GM12878 (cell line): ENCODE measurements at regions not wholly inside any gene's neighbourhood (a gene's known extent, or its start where the extent isn't known, plus 50 kb on each side); places are given as distances from the start of the nearest gene placed in this dataset.

ENCODE experiments used
- ATAC-seq: fragments of 200-7000 bp; cut with Tn5 transposase; 3 replicates; pipeline ENCODE4 v1.9.1; 2020; ENCODE audit warnings: mild to moderate bottlenecking, moderate library complexity
- BruUV-seq: library from RNA; stranded (reverse); fragments of 400-500 nt; replicated peaks from 2 replicates; lab custom pipeline; 2021; lab: Mats Ljungman, UMichigan
- CTCF ChIA-PET: fragments of 300-600 bp; sonication (Branson Sonifier 250); formaldehyde crosslinking; extraction: SDS; loops from one replicate; lab custom pipeline; 2021; ENCODE audit warnings: inconsistent platforms; lab: Yijun Ruan, JAX
- POLR2A ChIA-PET: fragments of 350-600 bp; formaldehyde crosslinking; extraction: SDS; loops from one replicate; lab custom pipeline; 2021; ENCODE audit warnings: inconsistent platforms; lab: Charles Lee
- RAD21 ChIA-PET: fragments of 300-600 bp; sonication (Branson Sonifier 250); formaldehyde crosslinking; loops from one replicate; lab custom pipeline; 2023; ENCODE audit warnings: antibody characterized with exemption; ENCODE audit not compliant: unreplicated experiment; lab: Charles Lee
- SMC1A ChIA-PET: fragments of 300-600 bp; sonication (Branson Sonifier 250); formaldehyde crosslinking; loops from one replicate; lab custom pipeline; 2023; ENCODE audit not compliant: unreplicated experiment, uncharacterized antibody; lab: Charles Lee
- DNase-seq: peaks from one replicate; pipeline ENCODE4 v3.0.0-alpha.2; 2011; ENCODE audit warnings: low read depth, low spot score
- FAIRE-seq: peaks from 3 replicates; lab custom pipeline; 2011; peaks lifted over from hg19 to GRCh38; lab: Jason Lieb, UNC
- H2AFZ ChIP-seq: 2 replicates; pipeline ENCODE4 v1.6.0; 2011; ENCODE audit warnings: low read depth, low read length, control low read depth; ENCODE audit not compliant: control insufficient read depth
- H3K27ac ChIP-seq: 2 replicates; pipeline ENCODE4 v1.5.1; 2011; ENCODE audit warnings: control low read depth; ENCODE audit not compliant: control insufficient read depth, insufficient read depth
- H3K27me3 ChIP-seq, 2 experiments: replicated peaks in 1 of 2; 2 replicates each; pipeline versions ENCODE4 v1.6.0 to v1.6.1; 2011; ENCODE audit warnings: low read length in 1 of 2; ENCODE audit not compliant: control insufficient read depth in 2 of 2, insufficient read depth in 2 of 2
- H3K36me3 ChIP-seq, 2 experiments: 2 replicates each; pipeline ENCODE4 v1.5.1; 2011; ENCODE audit warnings: low read length in 1 of 2; ENCODE audit not compliant: control insufficient read depth in 2 of 2, insufficient read depth in 2 of 2
- H3K4me1 ChIP-seq: 2 replicates; pipeline ENCODE4 v1.6.1; 2011; ENCODE audit warnings: mild to moderate bottlenecking, low read length, moderate library complexity, mixed read lengths; ENCODE audit not compliant: control insufficient read depth, insufficient read depth
- H3K4me2 ChIP-seq: 2 replicates; pipeline ENCODE4 v1.6.0; 2011; ENCODE audit warnings: control low read depth; ENCODE audit not compliant: control insufficient read depth, insufficient read depth
- H3K4me3 ChIP-seq: fragments of 200-600 bp; sonication (generic); 2 replicates; pipeline ENCODE4 v1.5.1; 2016
- H3K79me2 ChIP-seq: 2 replicates; pipeline ENCODE4 v1.6.0; 2011; ENCODE audit warnings: low read length; ENCODE audit not compliant: control insufficient read depth, insufficient read depth
- H3K9ac ChIP-seq: 2 replicates; pipeline ENCODE4 v1.8.0; 2011; ENCODE audit warnings: low read length, control low read depth, mixed read lengths; ENCODE audit not compliant: control insufficient read depth, insufficient read depth
- H3K9me3 ChIP-seq: replicated peaks from 3 replicates; pipeline ENCODE4 v1.5.1; 2011; ENCODE audit warnings: mild to moderate bottlenecking, low read length; ENCODE audit not compliant: control insufficient read depth, insufficient read depth
- H4K20me1 ChIP-seq: 2 replicates; pipeline ENCODE4 v1.6.0; 2011; ENCODE audit not compliant: control insufficient read depth, insufficient read depth
- ASH2L ChIP-seq: fragments of 300-600, 200-600 bp; sonication (generic); IDR thresholded peaks from 2 replicates; pipeline ENCODE4 v1.6.1; 2017; ENCODE audit warnings: low read depth, mild to moderate bottlenecking, borderline replicate concordance
- ATF2 ChIP-seq: IDR thresholded peaks from 2 replicates; pipeline ENCODE4 v1.6.1; 2012; ENCODE audit warnings: low read length, inconsistent platforms
- CHD4 ChIP-seq: fragments of 200-600 bp; sonication (generic); IDR thresholded peaks from 2 replicates; pipeline ENCODE4 v1.6.1; 2016; ENCODE audit warnings: mild to moderate bottlenecking
- CREM ChIP-seq: IDR thresholded peaks from 2 replicates; pipeline ENCODE4 v1.6.1; 2014; ENCODE audit warnings: antibody characterized with exemption, low read depth
- EED ChIP-seq: sonication (generic); IDR thresholded peaks from 2 replicates; pipeline ENCODE4 v1.6.1; 2016; ENCODE audit warnings: antibody characterized with exemption, low read depth
- ESRRA ChIP-seq: IDR thresholded peaks from 2 replicates; pipeline ENCODE4 v1.6.1; 2012; ENCODE audit warnings: mild to moderate bottlenecking, low read length, improper control_type of control experiment
- HCFC1 ChIP-seq: fragments of 150-350 bp; IDR thresholded peaks from 2 replicates; pipeline ENCODE4 v1.6.1; 2014; ENCODE audit warnings: low read length
- HDAC2 ChIP-seq: fragments of 200-600 bp; sonication (generic); IDR thresholded peaks from 2 replicates; pipeline ENCODE4 v1.6.1; 2017
- IKZF1 ChIP-seq: fragments of 450-650 bp; conservative IDR thresholded peaks from 2 replicates; pipeline ENCODE4 v1.6.1; 2017; ENCODE audit warnings: antibody characterized with exemption, mild to moderate bottlenecking
- KLF5 ChIP-seq: fragments of 450-650 bp; IDR thresholded peaks from 2 replicates; pipeline ENCODE4 v1.6.1; 2014; ENCODE audit warnings: mild to moderate bottlenecking; ENCODE audit not compliant: partially characterized antibody
- PKNOX1 ChIP-seq: fragments of 450-650 bp; IDR thresholded peaks from 2 replicates; pipeline ENCODE4 v1.6.1; 2016; ENCODE audit warnings: mild to moderate bottlenecking
- POLR2AphosphoS5 ChIP-seq: IDR thresholded peaks from 2 replicates; pipeline ENCODE4 v1.6.1; 2011; ENCODE audit warnings: mild to moderate bottlenecking, low read length, inconsistent platforms
- RB1 ChIP-seq: fragments of 450-650 bp; formaldehyde crosslinking; IDR thresholded peaks from 2 replicates; pipeline ENCODE4 v1.6.1; 2017; ENCODE audit warnings: mild to moderate bottlenecking, borderline replicate concordance
- SIN3A ChIP-seq: IDR thresholded peaks from 2 replicates; pipeline ENCODE4 v1.6.1; 2012; ENCODE audit warnings: low read depth, low read length, improper control_type of control experiment
- STAT3 ChIP-seq: IDR thresholded peaks from 2 replicates; pipeline ENCODE4 v1.6.1; 2011; ENCODE audit warnings: low read depth, low read length, improper control_type of control experiment
- SUZ12 ChIP-seq: fragments of 200-600 bp; sonication (generic); IDR thresholded peaks from one replicate; pipeline ENCODE4 v1.6.1; 2018; ENCODE audit warnings: antibody characterized with exemption, mild to moderate bottlenecking; ENCODE audit not compliant: unreplicated experiment
- WGBS: methylation state at CpG from one replicate; pipeline ENCODE4 v1.1.6; 2016; ENCODE audit warnings: low lambda C conversion rate; ENCODE audit not compliant: insufficient replicate concordance, insufficient coverage; ENCODE audit errors: missing lambda C conversion rate; 5-methylcytosine and 5-hydroxymethylcytosine counted together
- in situ Hi-C: fragments of 300-500 bp; cut with MboI; formaldehyde crosslinking; loops from 9 replicates; pipeline ENCODE4 v1.14.3; 2018; ENCODE audit warnings: mixed read lengths
- intact Hi-C: fragments of 100-400 bp; cut with micrococcal nuclease; formaldehyde crosslinking; loops from one replicate; pipeline ENCODE4 v1.14.2; 2022; ENCODE audit not compliant: unreplicated experiment

DNA sequence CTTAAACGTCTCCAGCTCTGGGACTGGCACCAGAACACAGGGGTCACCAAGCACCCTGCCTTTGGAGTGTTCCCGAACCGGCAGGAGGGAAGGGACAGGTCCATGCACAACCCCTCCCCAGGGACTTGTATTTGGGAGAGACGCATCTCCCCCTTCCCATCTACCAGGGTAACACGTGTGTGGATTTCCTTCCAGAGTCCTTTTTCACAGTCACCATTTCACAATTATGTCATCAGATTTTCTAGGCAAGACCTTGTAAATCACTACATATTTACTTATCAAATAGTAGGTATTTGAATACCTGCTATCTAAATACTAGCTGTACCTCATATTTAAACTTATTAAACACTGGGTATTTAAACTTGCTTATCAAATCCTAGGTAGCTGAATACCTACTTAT is 57.4 kb upstream of the AJAP1 start:
- no peaks in the 10 kb centered on the region for H3K4me1 ChIP-seq
- ChIA-PET POLR2A (no interaction called here), RAD21 (no interaction called here), SMC1A (no interaction called here), CTCF (interaction anchor here (0.5 kb wide), 1 partner anchor 185 kb away, joined by 3 read pairs; no protein-coding TSS in a partner anchor)
- no peak overlapping the region for H3K27ac ChIP-seq
- DNase-seq (no peak), FAIRE-seq (no peak), ATAC-seq (no peak)
- in situ Hi-C loops (no loop called here), intact Hi-C loops (no loop called here)
- no peaks in the 10 kb centered on the region for H4K20me1 ChIP-seq
- no peaks in the 10 kb centered on the region for H3K36me3 ChIP-seq
- H3K9me3 ChIP-seq, result no peaks in the 10 kb centered on the region; the same call in 2 of the 3 replicates
- no peak overlapping the region for H3K9ac ChIP-seq
- no TSS peak for BruUV-seq
- no peak overlapping the region for H2AFZ ChIP-seq
- no peaks in the 10 kb centered on the region for H3K27me3 ChIP-seq
- no peak overlapping the region for H3K4me2 ChIP-seq
- H3K4me3 ChIP-seq, result no peak overlapping the region
- TF ChIP-seq CHD4, result no peak
- no peak for TF ChIP-seq STAT3
- no peak for TF ChIP-seq SUZ12
- no peak for TF ChIP-seq HCFC1
- TF ChIP-seq ESRRA, result no peak
- no peak for TF ChIP-seq KLF5
- no peak for TF ChIP-seq ATF2
- no peak for TF ChIP-seq IKZF1
- WGBS, result 20% methylated on average over 5 of the region's 5 CpGs
- no peaks in the 10 kb centered on the region for H3K79me2 ChIP-seq

DNA sequence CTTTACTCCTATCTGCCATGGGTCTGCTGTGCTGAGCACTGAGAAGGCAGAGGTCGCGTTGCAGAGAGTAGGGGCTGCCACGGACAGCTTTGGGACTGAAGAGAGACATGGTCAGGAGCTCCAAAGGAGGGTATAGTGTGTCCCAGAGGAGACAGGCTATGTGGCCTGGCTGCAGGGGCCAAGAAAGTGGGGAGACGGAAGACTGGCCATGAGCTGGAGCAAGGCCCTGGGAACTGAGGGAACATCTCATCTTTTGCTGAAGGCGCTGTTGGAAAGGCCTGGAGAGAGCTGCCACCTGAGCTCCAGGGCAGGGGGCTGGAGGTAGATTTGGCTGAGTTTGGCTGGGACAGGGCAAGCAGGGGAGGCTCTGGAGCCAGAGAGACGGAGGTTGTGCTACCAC is 55.8 kb upstream of the AJAP1 start:
- ATAC-seq, result no peak

More for the DNA sequence above, 55.8 kb upstream of the AJAP1 start:
- in situ Hi-C loops (no loop called here), intact Hi-C loops (no loop called here)
- Histone ChIP-seq H3K9me3 (no peaks in the 10 kb centered on the region; the same call in 2 of the 3 replicates), H2AFZ (no peak overlapping the region), H3K4me3 (no peak overlapping the region), H4K20me1 (no peaks in the 10 kb centered on the region), H3K27me3 (no peaks in the 10 kb centered on the region), H3K4me1 (no peaks in the 10 kb centered on the region)
- no peak for DNase-seq
- 56% methylated on average over 6 of the region's 6 CpGs for WGBS
- POLR2A ChIA-PET, result no interaction called here
- no peak for TF ChIP-seq SIN3A
- no peak for TF ChIP-seq EED
- TF ChIP-seq HDAC2, result no peak
- TF ChIP-seq POLR2AphosphoS5, result no peak
- TF ChIP-seq ASH2L, result no peak
- TF ChIP-seq CREM, result no peak
- no peak for TF ChIP-seq RB1
- no peak for TF ChIP-seq PKNOX1
- TF ChIP-seq, all 136 proteins: peak for 0
- ChIA-PET CTCF (no interaction called here), SMC1A (no interaction called here), RAD21 (no interaction called here)
- H3K36me3 ChIP-seq, result no peaks in the 10 kb centered on the region
- no peak for FAIRE-seq
- no peak overlapping the region for H3K9ac ChIP-seq
- H3K4me2 ChIP-seq, result no peak overlapping the region
- no peak overlapping the region for H3K27ac ChIP-seq
- BruUV-seq, result no TSS peak
- H3K79me2 ChIP-seq, result no peaks in the 10 kb centered on the region
